ENCODE measurements at regions not wholly inside any gene's neighbourhood (a gene's known extent, or its start where the extent isn't known, plus 50 kb on each side); places are given as distances from the start of the nearest gene placed in this dataset.
"Not testable (repeated sequence)": the region's sequence is repeated elsewhere in the genome, so short reads cannot be mapped to it uniquely, and the experiment has no call there.

- no peak for ATAC-seq
- TF ChIP-seq CTCF (IDR thresholded peaks at IDR 0.05) = no peak
- DNase-seq = no peak
These were observed 174.6 kb downstream of the VEGFC start for GRCh38 chr4:176618138-176618537.

GRCh38 chr4:176619430-176619829 is 173.3 kb downstream of the VEGFC start:
- no peak for TF ChIP-seq CTCF (IDR thresholded peaks at IDR 0.05)
- Histone ChIP-seq H3K9me3 (no peaks in the 10 kb centered on the region), H3K27me3 (no peaks in the 10 kb centered on the region), H3K4me3 (no peak overlapping the region), H3K27ac (no peak overlapping the region), H3K4me1 (no peaks in the 10 kb centered on the region), H3K36me3 (no peaks in the 10 kb centered on the region)
- ATAC-seq (no peak), DNase-seq (no peak)
- intact Hi-C loops (cut with DNase I) = no loop called here

More at GRCh38 chr4:176618138-176618537, 174.6 kb downstream of the VEGFC start:
- intact Hi-C loops (cut with DNase I) = no loop called here
- no peak overlapping the region for H3K4me3 ChIP-seq
- no peaks in the 10 kb centered on the region for H3K36me3 ChIP-seq
- H3K4me1 ChIP-seq = no peaks in the 10 kb centered on the region
- H3K27ac ChIP-seq = no peak overlapping the region
- no peaks in the 10 kb centered on the region for H3K9me3 ChIP-seq
- no peaks in the 10 kb centered on the region for H3K27me3 ChIP-seq

GRCh38 chr4:176622251-176622948 is 170.3 kb downstream of the VEGFC start:
- intact Hi-C loops (cut with DNase I) = no loop called here
- Histone ChIP-seq H3K9me3 (no peaks in the 10 kb centered on the region), H3K36me3 (no peaks in the 10 kb centered on the region), H3K27me3 (no peaks in the 10 kb centered on the region), H3K4me1 (no peaks in the 10 kb centered on the region), H3K4me3 (no peak overlapping the region), H3K27ac (no peak overlapping the region)
- DNase-seq (no peak), ATAC-seq (no peak)
- TF ChIP-seq CTCF (IDR thresholded peaks at IDR 0.05) = no peak

GRCh38 chr4:176624983-176625610 is 167.6 kb downstream of the VEGFC start:
- H3K27me3 ChIP-seq; DNase-seq; intact Hi-C loops (cut with DNase I); H3K27ac ChIP-seq; H3K9me3 ChIP-seq; ATAC-seq; H3K36me3 ChIP-seq; H3K4me3 ChIP-seq; H3K4me1 ChIP-seq: not testable (repeated sequence)

- intact Hi-C loops (cut with DNase I) = no loop called here
- Histone ChIP-seq H3K9me3 (no peaks in the 10 kb centered on the region), H3K4me3 (no peak overlapping the region), H3K36me3 (no peaks in the 10 kb centered on the region), H3K27me3 (no peaks in the 10 kb centered on the region), H3K27ac (no peak overlapping the region), H3K4me1 (no peaks in the 10 kb centered on the region)
- ATAC-seq (no peak), DNase-seq (no peak)
- no peak for TF ChIP-seq CTCF (IDR thresholded peaks at IDR 0.05)
These were observed 164.8 kb downstream of the VEGFC start for GRCh38 chr4:176627916-176628315.

- Histone ChIP-seq H3K9me3 (no peaks in the 10 kb centered on the region), H3K4me3 (no peak overlapping the region), H3K27me3 (no peaks in the 10 kb centered on the region), H3K27ac (no peak overlapping the region), H3K36me3 (no peaks in the 10 kb centered on the region), H3K4me1 (no peaks in the 10 kb centered on the region)
- ATAC-seq (no peak), DNase-seq (no peak)
- intact Hi-C loops (cut with DNase I) = no loop called here
- no peak for TF ChIP-seq CTCF (IDR thresholded peaks at IDR 0.05)
These were observed 161.1 kb downstream of the VEGFC start for GRCh38 chr4:176631611-176632010.
